H7 (cell line): ENCODE measurements at regions not wholly inside any gene's neighbourhood (a gene's known extent, or its start where the extent isn't known, plus 50 kb on each side); places are given as distances from the start of the nearest gene placed in this dataset.

ENCODE experiments used
- DNase-seq: peaks from one replicate; pipeline ENCODE4 v3.0.0; 2012
- H3K27me3 ChIP-seq: 2 replicates; pipeline ENCODE4 v1.6.0; 2011; ENCODE audit warnings: mild to moderate bottlenecking, low read length; ENCODE audit not compliant: control insufficient read depth, insufficient read depth
- H3K36me3 ChIP-seq: replicated peaks from 2 replicates; pipeline ENCODE4 v1.5.1; 2011; ENCODE audit warnings: low read length; ENCODE audit not compliant: control insufficient read depth, insufficient read depth
- H3K4me3 ChIP-seq: 2 replicates; pipeline ENCODE4 v1.5.1; 2011; ENCODE audit warnings: low read depth, mild to moderate bottlenecking, control low read depth, low read length, moderate library complexity; ENCODE audit not compliant: insufficient read depth

DNA sequence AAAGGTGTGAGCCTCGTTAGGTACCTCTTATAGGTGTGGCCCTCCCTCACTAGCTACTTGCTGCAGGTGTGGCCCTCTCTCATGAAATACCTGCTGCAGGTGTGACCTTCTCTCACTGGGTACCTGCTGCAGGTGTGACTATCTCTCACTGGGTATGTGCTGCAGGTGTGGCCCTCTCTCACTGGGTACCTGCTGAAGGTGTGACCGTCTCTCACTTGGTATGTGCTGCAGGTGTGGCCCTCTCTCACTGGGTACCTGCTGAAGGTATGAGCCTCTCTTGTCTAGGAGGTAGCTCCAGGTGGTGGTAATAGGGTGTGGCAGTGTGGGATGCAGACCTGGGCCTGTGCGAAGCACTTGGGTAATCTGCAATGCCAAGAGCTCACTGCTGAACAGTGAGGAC is 170.7 kb upstream of the PLPP4 start:
- Histone ChIP-seq H3K27me3 (no peaks in the 10 kb centered on the region), H3K4me3 (no peak overlapping the region), H3K36me3 (no peaks in the 10 kb centered on the region)
- no peak for DNase-seq

DNA sequence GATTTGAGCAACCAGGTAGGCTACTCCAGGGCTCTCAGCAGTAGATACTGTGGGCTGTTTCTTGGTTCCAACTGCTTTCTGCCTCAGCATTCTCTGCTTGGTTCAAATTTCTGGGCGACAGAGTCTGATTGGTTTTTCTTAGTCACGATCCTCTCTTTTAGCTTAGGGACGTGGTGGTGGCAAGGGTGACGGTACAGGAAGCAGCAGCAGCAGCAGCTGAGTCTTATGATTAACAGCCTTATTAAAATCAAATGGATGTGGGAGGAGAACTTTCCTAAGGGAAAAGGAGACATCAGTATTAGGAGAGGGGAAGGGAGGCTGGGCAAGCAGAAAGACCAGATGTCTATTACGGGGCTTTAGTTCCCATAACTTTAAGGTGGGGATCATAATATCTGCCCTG is 156.5 kb upstream of the PLPP4 start:
- no peak for DNase-seq
- no peaks in the 10 kb centered on the region for H3K36me3 ChIP-seq
- no peaks in the 10 kb centered on the region for H3K27me3 ChIP-seq
- no peak overlapping the region for H3K4me3 ChIP-seq

GRCh38 chr10:120308589-120308988 is 148.4 kb upstream of the PLPP4 start:
- Histone ChIP-seq H3K4me3 (no peak overlapping the region), H3K36me3 (no peaks in the 10 kb centered on the region), H3K27me3 (no peaks in the 10 kb centered on the region)
- DNase-seq = no peak

DNA sequence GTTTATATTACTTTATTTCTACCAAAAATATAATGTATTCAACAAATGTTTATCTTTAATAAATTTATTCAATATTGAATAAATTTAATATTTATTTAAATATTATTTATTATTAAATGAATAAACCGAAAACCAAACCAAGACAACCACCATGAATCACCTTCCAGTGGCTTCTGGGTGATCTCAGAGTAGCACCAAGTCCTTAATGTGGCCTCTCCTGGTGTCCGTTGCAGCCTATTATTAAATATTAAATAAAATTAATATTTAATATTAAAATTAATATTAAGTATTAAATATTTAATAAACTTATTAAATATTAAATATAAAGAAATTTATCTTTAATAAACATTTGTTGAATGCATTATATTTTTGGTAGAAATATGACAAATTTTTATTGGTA is 143.3 kb upstream of the PLPP4 start:
- Histone ChIP-seq H3K36me3 (no peaks in the 10 kb centered on the region), H3K4me3 (no peak overlapping the region), H3K27me3 (no peaks in the 10 kb centered on the region)
- no peak for DNase-seq

GRCh38 chr10:120314442-120314841 is 142.6 kb upstream of the PLPP4 start:
- H3K4me3 ChIP-seq = no peak overlapping the region
- no peak for DNase-seq
- H3K27me3 ChIP-seq = no peaks in the 10 kb centered on the region
- no peaks in the 10 kb centered on the region for H3K36me3 ChIP-seq

- Histone ChIP-seq H3K36me3 (no peaks in the 10 kb centered on the region), H3K4me3 (no peak overlapping the region), H3K27me3 (no peaks in the 10 kb centered on the region)
- no peak for DNase-seq
Observed at GRCh38 chr10:120318862-120319261, 138.2 kb upstream of the PLPP4 start.

DNA sequence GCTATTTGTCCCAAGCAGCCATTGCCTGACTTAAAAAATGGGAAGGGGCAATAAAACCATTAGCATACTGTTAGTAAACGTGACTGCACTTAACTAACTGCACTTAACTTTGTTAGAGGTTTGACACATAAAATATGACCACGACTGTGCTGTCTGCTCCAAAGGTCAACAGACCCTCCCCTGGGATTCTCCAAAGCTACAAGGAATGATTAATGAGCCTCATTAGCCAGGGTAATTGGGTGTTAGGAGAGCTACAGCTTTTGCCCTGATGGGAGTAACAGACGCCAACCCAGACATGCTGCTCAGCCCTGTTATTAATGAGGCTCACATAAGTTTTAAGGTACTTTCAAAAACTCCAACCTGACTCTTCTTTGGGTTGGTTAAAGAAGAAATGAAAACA is 129.4 kb upstream of the PLPP4 start:
- H3K36me3 ChIP-seq = no peaks in the 10 kb centered on the region
- no peaks in the 10 kb centered on the region for H3K27me3 ChIP-seq
- no peak for DNase-seq
- H3K4me3 ChIP-seq = no peak overlapping the region

- no peak for DNase-seq
- no peaks in the 10 kb centered on the region for H3K27me3 ChIP-seq
- no peak overlapping the region for H3K4me3 ChIP-seq
- H3K36me3 ChIP-seq = no peaks in the 10 kb centered on the region
Observed at GRCh38 chr10:120328647-120329046, 128.4 kb upstream of the PLPP4 start.

DNA sequence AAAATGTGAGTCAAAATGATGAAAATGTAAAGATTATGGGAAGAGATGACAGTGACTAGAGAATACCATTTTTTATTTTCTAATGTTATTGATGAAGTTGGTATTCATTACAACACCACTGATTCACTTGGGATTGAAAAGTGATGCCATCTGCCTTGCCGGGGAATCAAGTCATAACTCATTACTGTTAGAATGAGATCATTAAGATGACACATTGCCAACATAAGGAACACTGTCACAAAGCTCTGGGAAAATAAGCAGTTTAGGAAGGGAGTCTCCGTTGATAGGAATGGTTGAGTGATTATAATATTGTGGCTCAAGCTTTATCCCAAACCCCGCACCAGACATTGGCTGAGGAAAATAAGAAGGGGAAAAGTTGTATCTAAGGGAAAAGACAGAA is 121.5 kb upstream of the PLPP4 start:
- no peak for DNase-seq
- Histone ChIP-seq H3K27me3 (no peaks in the 10 kb centered on the region), H3K4me3 (no peak overlapping the region), H3K36me3 (no peaks in the 10 kb centered on the region)

DNA sequence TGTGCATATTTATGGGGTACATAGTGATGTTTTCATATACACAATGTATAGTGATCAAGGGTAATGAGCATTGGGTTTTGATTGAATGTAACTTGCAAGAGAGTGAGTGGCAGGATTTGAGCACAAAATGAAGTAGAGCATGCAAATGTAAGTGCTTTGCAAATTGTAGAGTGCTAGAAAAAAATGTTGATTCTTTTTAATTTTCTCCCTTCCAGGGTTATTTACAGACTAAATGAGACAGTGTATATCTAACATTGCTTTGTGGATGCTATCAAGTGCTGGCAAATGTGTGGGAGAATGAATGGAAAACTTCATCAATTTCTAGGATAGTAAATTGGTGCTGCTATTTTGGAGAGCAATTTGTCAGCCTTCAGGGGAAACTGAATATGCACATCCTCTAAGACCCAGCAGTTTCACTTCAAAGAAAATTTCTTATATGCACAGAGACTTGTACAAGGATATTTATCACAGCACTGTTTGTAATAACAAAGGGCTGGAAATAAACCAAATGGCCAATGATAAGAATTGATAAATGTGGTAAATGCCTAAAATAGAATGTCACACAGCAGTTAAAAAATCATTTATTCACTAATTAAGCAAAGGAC is 120.6 kb upstream of the PLPP4 start:
- Histone ChIP-seq H3K4me3 (no peak overlapping the region), H3K27me3 (no peaks in the 10 kb centered on the region), H3K36me3 (no peaks in the 10 kb centered on the region)
- no peak for DNase-seq

DNA sequence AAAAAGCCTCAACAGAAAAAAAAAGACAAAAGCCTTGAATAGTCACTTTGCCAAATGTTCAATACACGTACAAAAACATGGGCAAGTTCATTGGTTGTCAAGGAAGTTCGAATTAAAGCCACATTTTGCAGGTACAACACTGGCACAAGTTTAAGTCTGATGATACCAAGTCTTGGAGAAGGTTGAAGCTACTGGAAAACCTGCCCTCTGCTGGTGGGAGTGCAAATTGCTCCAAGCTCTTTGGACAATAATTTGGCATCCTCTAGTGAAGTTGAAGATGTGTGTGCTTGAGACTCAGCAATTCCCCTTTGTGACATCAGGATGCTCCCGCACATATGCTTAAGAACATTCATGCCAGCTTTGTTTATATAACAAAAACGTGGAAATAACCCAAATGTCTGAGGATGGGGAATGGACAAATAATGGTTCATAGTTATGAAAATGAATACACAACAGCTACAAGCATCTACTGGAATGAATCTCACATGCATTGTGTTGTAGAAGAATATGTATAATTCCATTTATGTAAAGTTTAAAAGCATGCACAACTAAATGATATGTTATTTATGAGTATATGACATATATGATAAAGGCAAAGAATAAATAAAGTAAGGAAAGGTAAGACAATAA is 120.0 kb upstream of the PLPP4 start:
- Histone ChIP-seq H3K27me3 (no peaks in the 10 kb centered on the region), H3K36me3 (no peaks in the 10 kb centered on the region), H3K4me3 (no peak overlapping the region)
- DNase-seq = peak; percentile 17

DNA sequence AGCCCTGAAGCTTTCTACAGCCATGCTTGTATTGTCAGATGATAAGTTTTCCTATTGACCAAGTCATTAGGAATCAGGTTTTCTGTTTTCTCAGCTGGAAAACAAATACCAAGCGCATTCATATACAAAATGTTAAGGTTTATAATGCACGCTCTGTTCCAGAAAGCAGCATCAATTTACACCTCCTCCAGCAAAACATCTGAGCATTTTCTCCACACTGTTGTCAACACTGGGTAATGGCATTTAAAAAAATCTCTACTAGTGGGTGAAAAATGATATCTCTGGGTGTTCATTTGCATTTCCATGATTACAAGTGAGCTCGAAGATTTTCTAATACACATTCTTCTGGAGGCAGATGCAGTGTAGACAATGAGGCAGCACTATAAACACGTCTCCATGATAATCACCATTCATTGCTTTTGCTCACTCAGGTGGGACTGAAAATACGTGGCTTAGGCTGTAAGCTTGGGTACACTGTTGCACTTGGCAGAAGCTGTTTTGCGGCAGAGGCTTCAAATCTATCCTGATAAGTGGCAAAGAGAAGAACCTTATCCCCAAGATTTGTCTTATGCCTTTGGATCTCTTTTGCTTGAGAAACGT is 114.8 kb upstream of the PLPP4 start:
- Histone ChIP-seq H3K4me3 (no peak overlapping the region), H3K36me3 (no peaks in the 10 kb centered on the region), H3K27me3 (no peaks in the 10 kb centered on the region)
- DNase-seq = no peak

- Histone ChIP-seq H3K27me3 (no peaks in the 10 kb centered on the region), H3K36me3 (no peaks in the 10 kb centered on the region), H3K4me3 (no peak overlapping the region)
- DNase-seq = no peak
Observed at GRCh38 chr10:120345186-120345585, 111.8 kb upstream of the PLPP4 start.

DNA sequence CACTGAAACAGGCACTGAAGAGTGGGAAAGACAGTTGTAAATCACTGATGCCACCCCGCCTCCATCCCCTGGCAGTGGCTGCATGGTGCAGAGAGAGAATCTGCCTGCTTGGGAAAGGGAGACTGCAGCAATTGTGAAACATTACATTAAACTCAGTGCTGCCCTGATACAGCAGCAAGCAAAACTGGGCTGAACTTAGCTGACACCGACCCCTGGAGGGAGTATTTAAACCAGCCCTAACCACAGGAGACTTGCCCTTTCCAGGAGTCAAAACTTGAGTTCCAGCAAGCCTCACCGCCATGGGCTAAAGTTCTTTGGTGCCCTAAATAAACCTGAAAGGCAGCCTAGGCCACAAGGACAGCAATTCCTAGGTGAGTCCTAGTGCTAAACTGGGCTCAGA is 109.4 kb upstream of the PLPP4 start:
- Histone ChIP-seq H3K36me3 (no peaks in the 10 kb centered on the region), H3K27me3 (no peaks in the 10 kb centered on the region), H3K4me3 (no peak overlapping the region)
- DNase-seq = no peak

GRCh38 chr10:120349069-120349468 is 108.0 kb upstream of the PLPP4 start:
- no peak for DNase-seq
- H3K4me3 ChIP-seq = no peak overlapping the region
- no peaks in the 10 kb centered on the region for H3K36me3 ChIP-seq
- H3K27me3 ChIP-seq = no peaks in the 10 kb centered on the region
